NB4 (cell line): ENCODE measurements at regions not wholly inside any gene's neighbourhood (a gene's known extent, or its start where the extent isn't known, plus 50 kb on each side); places are given as distances from the start of the nearest gene placed in this dataset.

ENCODE experiments used
- DNase-seq: peaks from one replicate; pipeline ENCODE4 v3.0.0; 2010; ENCODE audit warnings: low read depth
- H3K4me3 ChIP-seq: one replicate; pipeline ENCODE4 v1.5.1; 2011; ENCODE audit warnings: mild to moderate bottlenecking, low read depth, low read length, moderate library complexity
- MYC ChIP-seq: IDR thresholded peaks from 2 replicates; pipeline ENCODE4 v1.6.1; 2011; ENCODE audit warnings: low read depth, low read length
- POLR2A ChIP-seq: IDR thresholded peaks from 2 replicates; pipeline ENCODE4 v1.6.1; 2011; ENCODE audit warnings: mild to moderate bottlenecking; ENCODE audit not compliant: insufficient read length; ENCODE audit errors: extremely low read depth
- TF ChIP-seq, protein P1 (sequence below): IDR thresholded peaks from 2 replicates; pipeline ENCODE4 v1.6.1; 2011; ENCODE audit warnings: low read depth, low read length
- TF ChIP-seq, protein P2 (sequence below): IDR thresholded peaks from one replicate; pipeline ENCODE4 v1.5.1; 2012; ENCODE audit warnings: low read depth, low read length

GRCh38 chr7:115081772-115082171 lies 159.9 kb downstream of the MDFIC start:
- TF ChIP-seq MYC (no peak), POLR2A (no peak)
- TF ChIP-seq, protein P1, sequence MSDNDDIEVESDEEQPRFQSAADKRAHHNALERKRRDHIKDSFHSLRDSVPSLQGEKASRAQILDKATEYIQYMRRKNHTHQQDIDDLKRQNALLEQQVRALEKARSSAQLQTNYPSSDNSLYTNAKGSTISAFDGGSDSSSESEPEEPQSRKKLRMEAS = no peak
- TF ChIP-seq, protein P2, sequence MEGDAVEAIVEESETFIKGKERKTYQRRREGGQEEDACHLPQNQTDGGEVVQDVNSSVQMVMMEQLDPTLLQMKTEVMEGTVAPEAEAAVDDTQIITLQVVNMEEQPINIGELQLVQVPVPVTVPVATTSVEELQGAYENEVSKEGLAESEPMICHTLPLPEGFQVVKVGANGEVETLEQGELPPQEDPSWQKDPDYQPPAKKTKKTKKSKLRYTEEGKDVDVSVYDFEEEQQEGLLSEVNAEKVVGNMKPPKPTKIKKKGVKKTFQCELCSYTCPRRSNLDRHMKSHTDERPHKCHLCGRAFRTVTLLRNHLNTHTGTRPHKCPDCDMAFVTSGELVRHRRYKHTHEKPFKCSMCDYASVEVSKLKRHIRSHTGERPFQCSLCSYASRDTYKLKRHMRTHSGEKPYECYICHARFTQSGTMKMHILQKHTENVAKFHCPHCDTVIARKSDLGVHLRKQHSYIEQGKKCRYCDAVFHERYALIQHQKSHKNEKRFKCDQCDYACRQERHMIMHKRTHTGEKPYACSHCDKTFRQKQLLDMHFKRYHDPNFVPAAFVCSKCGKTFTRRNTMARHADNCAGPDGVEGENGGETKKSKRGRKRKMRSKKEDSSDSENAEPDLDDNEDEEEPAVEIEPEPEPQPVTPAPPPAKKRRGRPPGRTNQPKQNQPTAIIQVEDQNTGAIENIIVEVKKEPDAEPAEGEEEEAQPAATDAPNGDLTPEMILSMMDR = no peak
- no peak for DNase-seq
- no peak overlapping the region for H3K4me3 ChIP-seq

DNA sequence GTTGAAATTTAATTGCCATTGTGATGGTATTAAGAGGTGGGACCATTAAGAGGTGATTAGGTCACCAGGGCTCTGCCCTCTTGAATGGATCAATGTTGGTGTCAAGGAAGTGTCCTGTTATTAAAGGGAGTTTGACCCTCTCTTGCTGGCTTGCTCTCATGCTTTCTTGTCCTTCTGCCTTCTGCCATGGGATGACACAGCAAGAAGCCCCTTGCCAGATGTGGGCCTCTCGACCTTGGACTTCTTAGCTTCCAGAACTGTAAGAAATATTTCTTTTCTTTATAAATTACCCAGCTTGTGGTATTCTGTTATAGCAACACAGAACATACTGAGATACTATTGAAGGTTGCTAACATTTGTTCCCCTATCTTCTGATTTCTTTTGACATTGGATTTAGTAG lies 157.0 kb downstream of the MDFIC start:
- no peak overlapping the region for H3K4me3 ChIP-seq
- DNase-seq = no peak
- TF ChIP-seq, protein P1 = no peak
- TF ChIP-seq, protein P2 = no peak
- TF ChIP-seq MYC = no peak
- no peak for TF ChIP-seq POLR2A

GRCh38 chr7:115078386-115078785 lies 156.5 kb downstream of the MDFIC start:
- no peak overlapping the region for H3K4me3 ChIP-seq
- TF ChIP-seq POLR2A = no peak
- TF ChIP-seq, protein P2 = no peak
- DNase-seq = no peak

GRCh38 chr7:115070311-115070710 lies 148.4 kb downstream of the MDFIC start:
- no peak for TF ChIP-seq POLR2A
- TF ChIP-seq, protein P1 = no peak
- TF ChIP-seq MYC = no peak
- TF ChIP-seq, protein P2 = no peak
- H3K4me3 ChIP-seq = no peak overlapping the region
- DNase-seq = no peak
